GM18505 (cell line): ENCODE measurements at regions not wholly inside any gene's neighbourhood (a gene's known extent, or its start where the extent isn't known, plus 50 kb on each side); places are given as distances from the start of the nearest gene placed in this dataset.

Experiments used
- ATAC-seq: cut with Tn5 transposase; IDR thresholded peaks from one replicate; pipeline ENCODE4 v1.9.1; 2021; ENCODE audit not compliant: unreplicated experiment
- POLR2A ChIP-seq: IDR thresholded peaks from 4 replicates; pipeline ENCODE4 v1.6.1; 2011; ENCODE audit warnings: borderline replicate concordance; ENCODE audit not compliant: insufficient read depth, insufficient read length; ENCODE audit errors: extremely low read depth

GRCh38 chr18:43875511-43875910 is 598.2 kb upstream of the SYT4 start:
- no peak for ATAC-seq

GRCh38 chr18:43876286-43876685 is 599.0 kb upstream of the SYT4 start:
- TF ChIP-seq POLR2A: no peak
- ATAC-seq: no peak

More at GRCh38 chr18:43875511-43875910, 598.2 kb upstream of the SYT4 start:
- no peak for TF ChIP-seq POLR2A

- no peak for ATAC-seq
- no peak for TF ChIP-seq POLR2A
Measured at GRCh38 chr18:43876748-43877147, 599.5 kb upstream of the SYT4 start.

GRCh38 chr18:43877616-43878321 is 600.5 kb upstream of the SYT4 start:
- no peak for TF ChIP-seq POLR2A
- no peak for ATAC-seq

- no peak for TF ChIP-seq POLR2A
- ATAC-seq: no peak
Measured at GRCh38 chr18:43879415-43879814, 602.1 kb upstream of the SYT4 start.

- ATAC-seq: no peak
- TF ChIP-seq POLR2A: no peak
Measured at GRCh38 chr18:43882358-43883055, 605.2 kb upstream of the SYT4 start.

- ATAC-seq: no peak
- TF ChIP-seq POLR2A: no peak
Measured at GRCh38 chr18:43883886-43884285, 606.6 kb upstream of the SYT4 start.

- TF ChIP-seq POLR2A: no peak
- no peak for ATAC-seq
Measured at GRCh38 chr18:43886341-43886740, 609.1 kb upstream of the SYT4 start.

GRCh38 chr18:43887491-43887890 is 610.2 kb upstream of the SYT4 start:
- no peak for TF ChIP-seq POLR2A
- ATAC-seq: no peak

GRCh38 chr18:43888598-43888997 is 611.3 kb upstream of the SYT4 start:
- TF ChIP-seq POLR2A: no peak
- ATAC-seq: no peak

- TF ChIP-seq POLR2A: no peak
- ATAC-seq: no peak
Measured at GRCh38 chr18:43893001-43893637, 615.8 kb upstream of the SYT4 start.

GRCh38 chr18:43904209-43904837 is 627.0 kb upstream of the SYT4 start:
- ATAC-seq: no peak
- TF ChIP-seq POLR2A: no peak

- TF ChIP-seq POLR2A: no peak
- no peak for ATAC-seq
Measured at GRCh38 chr18:43914018-43914417, 636.7 kb upstream of the SYT4 start.

GRCh38 chr18:43916984-43917383 is 639.7 kb upstream of the SYT4 start:
- no peak for TF ChIP-seq POLR2A
- no peak for ATAC-seq

GRCh38 chr18:43917520-43917919 is 640.2 kb upstream of the SYT4 start:
- TF ChIP-seq POLR2A: no peak
- no peak for ATAC-seq
